PC-3 (cell line): ENCODE measurements at regions not wholly inside any gene's neighbourhood (a gene's known extent, or its start where the extent isn't known, plus 50 kb on each side); places are given as distances from the start of the nearest gene placed in this dataset.

ENCODE experiments used
- ATAC-seq: fragments of 200-7000 bp; cut with Tn5 transposase; 2 replicates; pipeline ENCODE4 v1.9.1; 2020; ENCODE audit warnings: mild to moderate bottlenecking, moderate library complexity
- BruUV-seq: library from RNA; stranded (reverse); fragments of 400-500 nt; replicated peaks from 2 replicates; lab custom pipeline; 2021; lab: Mats Ljungman, UMichigan
- CTCF ChIA-PET: fragments of 300-600 bp; sonication (Branson Sonifier 250); formaldehyde crosslinking; loops from one replicate; lab custom pipeline; 2022; ENCODE audit warnings: antibody characterized with exemption; lab: Charles Lee
- POLR2A ChIA-PET: fragments of 300-600 bp; sonication (Branson Sonifier 250); formaldehyde crosslinking; loops from one replicate; lab custom pipeline; 2022; ENCODE audit warnings: antibody characterized with exemption; ENCODE audit not compliant: unreplicated experiment; lab: Charles Lee
- DNase-seq: peaks from one replicate; pipeline ENCODE4 v3.0.0-alpha.2; 2015
- H2AFZ ChIP-seq: fragments of 300-600 bp; sonication (generic); 2 replicates; pipeline ENCODE4 v1.6.0; 2016; ENCODE audit warnings: antibody characterized with exemption, low read length
- H3F3A ChIP-seq: fragments of 300-600 bp; sonication (generic); one replicate; pipeline ENCODE4 v1.6.0; 2017; ENCODE audit warnings: antibody characterized with exemption, low read length, control low read depth, mild to moderate bottlenecking; ENCODE audit not compliant: unreplicated experiment
- H3K27ac ChIP-seq: fragments of 300-600 bp; sonication (generic); 2 replicates; pipeline ENCODE4 v1.5.1; 2016; ENCODE audit warnings: mild to moderate bottlenecking, low read length
- H3K27me3 ChIP-seq: fragments of 300-600 bp; sonication (generic); 2 replicates; pipeline ENCODE4 v1.6.1; 2016; ENCODE audit warnings: low read length, mixed read lengths
- H3K36me3 ChIP-seq: fragments of 300-600 bp; sonication (generic); 2 replicates; pipeline ENCODE4 v1.6.1; 2016; ENCODE audit warnings: low read depth, mixed run types, low read length, mixed read lengths
- H3K4me1 ChIP-seq: fragments of 300-600 bp; sonication (generic); 2 replicates; pipeline ENCODE4 v1.5.1; 2016; ENCODE audit warnings: low read length; ENCODE audit not compliant: insufficient read depth
- H3K4me2 ChIP-seq: fragments of 300-600 bp; sonication (generic); 2 replicates; pipeline ENCODE4 v1.6.0; 2016; ENCODE audit warnings: low read length
- H3K4me3 ChIP-seq: fragments of 300-600 bp; sonication (generic); 2 replicates; pipeline ENCODE4 v1.5.1; 2016; ENCODE audit warnings: mild to moderate bottlenecking, low read length, mixed read lengths
- H3K79me2 ChIP-seq: fragments of 300-600 bp; sonication (generic); 2 replicates; pipeline ENCODE4 v1.6.1; 2017; ENCODE audit warnings: low read length, mixed read lengths
- H3K9ac ChIP-seq: fragments of 300-600 bp; sonication (generic); 2 replicates; pipeline ENCODE4 v1.6.0; 2016; ENCODE audit warnings: mild to moderate bottlenecking, low read length
- H3K9me2 ChIP-seq: fragments of 300-600 bp; sonication (generic); replicated peaks from 2 replicates; pipeline ENCODE4 v1.6.1; 2016; ENCODE audit warnings: mixed run types, low read length, mixed read lengths
- H3K9me3 ChIP-seq: fragments of 300-600 bp; sonication (generic); 2 replicates; pipeline ENCODE4 v1.6.1; 2016; ENCODE audit warnings: low read length, mixed read lengths
- H4K20me1 ChIP-seq: fragments of 300-600 bp; sonication (generic); 2 replicates; pipeline ENCODE4 v1.6.1; 2016; ENCODE audit warnings: low read length, mixed read lengths
- EZH2 ChIP-seq: fragments of 300-600 bp; sonication (generic); IDR thresholded peaks from one replicate; pipeline ENCODE4 v1.6.1; 2017; ENCODE audit warnings: antibody characterized with exemption, mild to moderate bottlenecking, low read length; ENCODE audit not compliant: unreplicated experiment
- EZH2phosphoT487 ChIP-seq: fragments of 300-600 bp; sonication (generic); IDR thresholded peaks from 2 replicates; pipeline ENCODE4 v1.6.1; 2018; ENCODE audit warnings: mild to moderate bottlenecking, antibody characterized with exemption, low read length, borderline replicate concordance
- intact Hi-C: fragments of 100-400 bp; cut with micrococcal nuclease; formaldehyde crosslinking; loops from 2 replicates; pipeline ENCODE4 v1.9.0; 2023
- TF ChIP-seq, protein P1 (sequence below): fragments of 300-600 bp; sonication (generic); conservative IDR thresholded peaks from 2 replicates; pipeline ENCODE4 v1.5.1; 2017; ENCODE audit warnings: antibody characterized with exemption, low read depth, mild to moderate bottlenecking, low read length

DNA sequence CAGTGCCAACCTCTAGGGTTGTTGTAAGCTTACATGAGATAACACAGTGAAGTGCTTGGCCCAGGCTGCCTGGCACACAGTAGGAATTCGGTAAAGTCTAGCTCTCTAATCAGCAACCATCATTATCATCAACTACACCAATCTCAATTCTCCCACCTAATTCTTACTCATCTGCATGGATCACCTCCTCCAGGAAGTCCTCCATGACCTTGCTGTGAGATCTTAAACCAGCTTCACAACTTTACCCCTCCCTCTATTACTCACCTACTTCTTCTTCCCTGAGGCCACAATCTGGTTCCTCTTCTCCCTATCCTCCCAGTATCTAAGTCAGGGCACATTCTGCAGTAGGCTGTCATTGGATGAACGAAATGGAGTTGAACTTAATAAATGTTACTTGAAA is 67.3 kb downstream of the GSC start:
- ATAC-seq: no peak
- H3K36me3 ChIP-seq: no peaks in the 10 kb centered on the region
- H3K4me2 ChIP-seq: no peak overlapping the region
- no peak overlapping the region for H3K9ac ChIP-seq
- TF ChIP-seq EZH2: no peak
- TF ChIP-seq, protein P1, sequence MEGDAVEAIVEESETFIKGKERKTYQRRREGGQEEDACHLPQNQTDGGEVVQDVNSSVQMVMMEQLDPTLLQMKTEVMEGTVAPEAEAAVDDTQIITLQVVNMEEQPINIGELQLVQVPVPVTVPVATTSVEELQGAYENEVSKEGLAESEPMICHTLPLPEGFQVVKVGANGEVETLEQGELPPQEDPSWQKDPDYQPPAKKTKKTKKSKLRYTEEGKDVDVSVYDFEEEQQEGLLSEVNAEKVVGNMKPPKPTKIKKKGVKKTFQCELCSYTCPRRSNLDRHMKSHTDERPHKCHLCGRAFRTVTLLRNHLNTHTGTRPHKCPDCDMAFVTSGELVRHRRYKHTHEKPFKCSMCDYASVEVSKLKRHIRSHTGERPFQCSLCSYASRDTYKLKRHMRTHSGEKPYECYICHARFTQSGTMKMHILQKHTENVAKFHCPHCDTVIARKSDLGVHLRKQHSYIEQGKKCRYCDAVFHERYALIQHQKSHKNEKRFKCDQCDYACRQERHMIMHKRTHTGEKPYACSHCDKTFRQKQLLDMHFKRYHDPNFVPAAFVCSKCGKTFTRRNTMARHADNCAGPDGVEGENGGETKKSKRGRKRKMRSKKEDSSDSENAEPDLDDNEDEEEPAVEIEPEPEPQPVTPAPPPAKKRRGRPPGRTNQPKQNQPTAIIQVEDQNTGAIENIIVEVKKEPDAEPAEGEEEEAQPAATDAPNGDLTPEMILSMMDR: no peak
- no peak for TF ChIP-seq EZH2phosphoT487
- H3K79me2 ChIP-seq: no peaks in the 10 kb centered on the region
- POLR2A ChIA-PET: no interaction called here
- no peak for DNase-seq
- no peak overlapping the region for H2AFZ ChIP-seq
- H3F3A ChIP-seq: no peaks in the 10 kb centered on the region
- BruUV-seq: no TSS peak
- no peak overlapping the region for H3K27ac ChIP-seq
- H3K27me3 ChIP-seq: no peaks in the 10 kb centered on the region
- H3K4me1 ChIP-seq: no peaks in the 10 kb centered on the region
- no peaks in the 10 kb centered on the region for H3K9me3 ChIP-seq
- CTCF ChIA-PET: no interaction called here
- no peaks in the 10 kb centered on the region for H4K20me1 ChIP-seq
- intact Hi-C loops: no loop called here
- H3K4me3 ChIP-seq: no peak overlapping the region
- H3K9me2 ChIP-seq: no peaks in the 10 kb centered on the region

GRCh38 chr14:94701861-94702370 is 68.0 kb downstream of the GSC start:
- Histone ChIP-seq H3K4me2 (no peak overlapping the region), H3K9me3 (no peaks in the 10 kb centered on the region), H3K4me1 (no peaks in the 10 kb centered on the region), H3K27ac (no peak overlapping the region), H4K20me1 (no peaks in the 10 kb centered on the region), H2AFZ (no peak overlapping the region), H3F3A (no peaks in the 10 kb centered on the region), H3K4me3 (no peak overlapping the region), H3K9ac (no peak overlapping the region), H3K9me2 (no peaks in the 10 kb centered on the region), H3K79me2 (no peaks in the 10 kb centered on the region), H3K27me3 (no peaks in the 10 kb centered on the region), H3K36me3 (no peaks in the 10 kb centered on the region)
- DNase-seq (no peak), ATAC-seq (no peak)
- no TSS peak for BruUV-seq
- ChIA-PET CTCF (no interaction called here), POLR2A (no interaction called here)
- intact Hi-C loops: no loop called here
- no peak for TF ChIP-seq EZH2

DNA sequence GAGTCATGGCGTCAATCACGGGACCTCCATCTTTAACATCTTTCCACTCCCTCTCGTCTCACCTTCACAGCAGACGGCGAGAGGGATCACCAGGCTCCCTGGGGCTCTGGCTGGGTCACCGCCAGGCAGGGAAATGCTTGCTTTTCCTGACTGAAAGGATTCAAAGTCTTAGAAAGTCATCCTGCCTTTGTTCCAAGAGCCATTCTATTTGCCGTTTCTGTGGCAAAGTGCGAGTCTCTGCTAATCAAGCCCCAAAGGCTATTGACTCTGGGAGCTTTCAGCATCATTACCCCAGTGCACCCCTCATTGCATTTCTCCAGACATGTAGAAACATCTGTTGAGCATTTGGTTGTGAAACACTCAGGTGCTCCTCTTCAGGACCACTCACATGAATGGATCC is 69.6 kb downstream of the GSC start:
- Histone ChIP-seq H3F3A (no peaks in the 10 kb centered on the region), H3K4me1 (no peaks in the 10 kb centered on the region), H3K4me2 (no peak overlapping the region), H3K9ac (no peak overlapping the region), H4K20me1 (no peaks in the 10 kb centered on the region), H3K9me3 (no peaks in the 10 kb centered on the region), H3K9me2 (no peaks in the 10 kb centered on the region), H3K27me3 (no peaks in the 10 kb centered on the region), H3K79me2 (no peaks in the 10 kb centered on the region), H3K27ac (no peak overlapping the region), H2AFZ (no peak overlapping the region), H3K36me3 (no peaks in the 10 kb centered on the region), H3K4me3 (no peak overlapping the region)
- no peak for ATAC-seq
- no peak for DNase-seq
- TF ChIP-seq, protein P1: no peak
- TF ChIP-seq EZH2phosphoT487 (no peak), EZH2 (no peak)
- intact Hi-C loops: no loop called here
- no TSS peak for BruUV-seq
- ChIA-PET POLR2A (no interaction called here), CTCF (no interaction called here)
